H7 (cell line): ENCODE measurements at regions not wholly inside any gene's neighbourhood (a gene's known extent, or its start where the extent isn't known, plus 50 kb on each side); places are given as distances from the start of the nearest gene placed in this dataset.

ENCODE experiments used
- DNase-seq: peaks from one replicate; pipeline ENCODE4 v3.0.0; 2012
- H3K27me3 ChIP-seq: 2 replicates; pipeline ENCODE4 v1.6.0; 2011; ENCODE audit warnings: mild to moderate bottlenecking, low read length; ENCODE audit not compliant: control insufficient read depth, insufficient read depth
- H3K36me3 ChIP-seq: replicated peaks from 2 replicates; pipeline ENCODE4 v1.5.1; 2011; ENCODE audit warnings: low read length; ENCODE audit not compliant: control insufficient read depth, insufficient read depth
- H3K4me3 ChIP-seq: 2 replicates; pipeline ENCODE4 v1.5.1; 2011; ENCODE audit warnings: low read depth, mild to moderate bottlenecking, control low read depth, low read length, moderate library complexity; ENCODE audit not compliant: insufficient read depth

GRCh38 chr13:60629158-60629557, 232.1 kb downstream of the TDRD3 start:
- no peak overlapping the region for H3K4me3 ChIP-seq
- no peaks in the 10 kb centered on the region for H3K36me3 ChIP-seq
- no peak for DNase-seq
- H3K27me3 ChIP-seq: no peaks in the 10 kb centered on the region

- peak; percentile 32 for DNase-seq
- Histone ChIP-seq H3K36me3 (no peaks in the 10 kb centered on the region), H3K27me3 (no peaks in the 10 kb centered on the region), H3K4me3 (no peak overlapping the region)
Measured at GRCh38 chr13:60627071-60627686, 230.2 kb downstream of the TDRD3 start.
